Endodermal cell (in vitro differentiated cells): ENCODE measurements at regions not wholly inside any gene's neighbourhood (a gene's known extent, or its start where the extent isn't known, plus 50 kb on each side); places are given as distances from the start of the nearest gene placed in this dataset.

Source experiments
- DNase-seq: peaks from one replicate; pipeline ENCODE4 v3.0.0-alpha.2; 2017
- H3K27ac ChIP-seq: 2 replicates; pipeline ENCODE4 v1.5.1; 2013; ENCODE audit warnings: mild to moderate bottlenecking, low read depth, low read length, moderate library complexity
- H3K27me3 ChIP-seq: 2 replicates; pipeline ENCODE4 v1.6.1; 2013; ENCODE audit warnings: mild to moderate bottlenecking, low read length, moderate library complexity; ENCODE audit not compliant: insufficient read depth, control insufficient read depth, poor library complexity, severe bottlenecking
- H3K36me3 ChIP-seq: 2 replicates; pipeline ENCODE4 v1.7.0; 2013; ENCODE audit warnings: mild to moderate bottlenecking, low read length, moderate library complexity; ENCODE audit not compliant: control insufficient read depth, insufficient read depth
- H3K4me1 ChIP-seq: one replicate; pipeline ENCODE4 v1.7.0; 2013; ENCODE audit warnings: low read length; ENCODE audit not compliant: control insufficient read depth, insufficient read depth
- H3K4me3 ChIP-seq: 2 replicates; pipeline ENCODE4 v1.5.1; 2013; ENCODE audit warnings: mild to moderate bottlenecking, low read length, moderate library complexity
- H3K9ac ChIP-seq: 2 replicates; pipeline ENCODE4 v1.6.1; 2013; ENCODE audit warnings: mild to moderate bottlenecking, low read length, moderate library complexity; ENCODE audit not compliant: poor library complexity, severe bottlenecking; ENCODE audit errors: extremely low read depth
- H3K9me3 ChIP-seq: 2 replicates; pipeline ENCODE4 v1.6.1; 2013; ENCODE audit warnings: mild to moderate bottlenecking, low read length, moderate library complexity; ENCODE audit not compliant: control insufficient read depth
- H3K27ac Mint-ChIP-seq: 2 replicates; pipeline ENCODE4 v1.8.0; 2020; ENCODE audit warnings: mixed read lengths
- H3K27me3 Mint-ChIP-seq: 2 replicates; pipeline ENCODE4 v1.8.0; 2021; ENCODE audit warnings: mild to moderate bottlenecking, mixed read lengths; ENCODE audit not compliant: insufficient read depth
- H3K36me3 Mint-ChIP-seq: 2 replicates; pipeline ENCODE4 v1.8.0; 2020; ENCODE audit warnings: low read depth, mixed read lengths
- H3K4me1 Mint-ChIP-seq: 2 replicates; pipeline ENCODE4 v1.8.0; 2020; ENCODE audit warnings: mixed read lengths
- H3K4me3 Mint-ChIP-seq: 2 replicates; pipeline ENCODE4 v1.8.0; 2020; ENCODE audit warnings: mild to moderate bottlenecking, moderate library complexity, mixed read lengths
- H3K9me3 Mint-ChIP-seq: 2 replicates; pipeline ENCODE4 v1.8.0; 2020; ENCODE audit warnings: mild to moderate bottlenecking, mixed read lengths
- WGBS, 2 experiments: methylation state at CpG; one replicate each; pipeline versions ENCODE4 v1.1.5 to v1.1.7; 2013; ENCODE audit warnings: missing lambda C conversion rate in 2 of 2, mixed read lengths in 1 of 2; ENCODE audit not compliant: insufficient coverage in 1 of 2, insufficient read length in 1 of 2; 5-methylcytosine and 5-hydroxymethylcytosine counted together
- TF ChIP-seq, protein P1 (sequence below): fragments of 200-600 bp; sonication (generic); conservative IDR thresholded peaks from 2 replicates; pipeline ENCODE4 v1.5.0; 2021; ENCODE audit warnings: antibody characterized with exemption, mild to moderate bottlenecking

DNA sequence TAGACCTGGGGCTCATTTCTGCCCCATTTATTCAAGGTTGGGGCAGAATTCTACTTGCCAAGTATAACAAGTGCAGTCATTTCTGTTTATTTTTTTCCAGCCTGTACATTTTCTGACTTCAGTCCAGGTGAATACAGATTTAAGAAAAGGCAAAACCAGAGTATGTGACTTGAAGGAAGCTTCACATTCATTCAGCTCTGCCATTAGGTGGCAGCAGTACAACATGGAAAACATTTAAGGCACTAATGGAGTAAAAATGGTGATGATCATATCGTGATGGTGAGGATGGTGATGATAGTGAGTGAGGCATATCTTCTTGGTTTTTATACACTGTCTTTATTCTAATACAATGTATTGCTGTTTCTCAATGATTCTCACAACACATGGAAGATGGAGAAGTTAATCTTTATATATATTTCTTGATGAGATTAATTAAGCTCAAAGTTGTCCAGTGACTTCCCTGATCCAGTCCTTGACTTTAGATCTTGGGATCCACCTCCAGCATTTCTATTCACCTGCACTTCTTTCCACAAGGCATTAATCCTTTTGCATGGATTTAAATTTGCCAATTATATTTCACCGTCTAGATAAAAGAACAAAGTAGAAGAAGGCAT, 176.7 kb upstream of the SEL1L start:
- H3K27ac Mint-ChIP-seq, result no peak overlapping the region
- Histone ChIP-seq H3K9me3 (peaks cover 5% of the 10 kb centered on the region), H3K9ac (no peak overlapping the region), H3K4me1 (no peaks in the 10 kb centered on the region), H3K27ac (no peak overlapping the region), H3K4me3 (no peak overlapping the region), H3K27me3 (no peaks in the 10 kb centered on the region), H3K36me3 (no peaks in the 10 kb centered on the region)
- DNase-seq, result peak; percentile 65
- H3K36me3 Mint-ChIP-seq, result peaks cover 7% of the 10 kb centered on the region
- peaks cover under 1% of the 10 kb centered on the region for H3K27me3 Mint-ChIP-seq
- H3K9me3 Mint-ChIP-seq, result peaks cover 27% of the 10 kb centered on the region
- 63% methylated on average over 2 of the region's 2 CpGs; no CpG with 5 or more reads in 1 of the 2 experiments for WGBS, 2 experiments
- TF ChIP-seq, protein P1, sequence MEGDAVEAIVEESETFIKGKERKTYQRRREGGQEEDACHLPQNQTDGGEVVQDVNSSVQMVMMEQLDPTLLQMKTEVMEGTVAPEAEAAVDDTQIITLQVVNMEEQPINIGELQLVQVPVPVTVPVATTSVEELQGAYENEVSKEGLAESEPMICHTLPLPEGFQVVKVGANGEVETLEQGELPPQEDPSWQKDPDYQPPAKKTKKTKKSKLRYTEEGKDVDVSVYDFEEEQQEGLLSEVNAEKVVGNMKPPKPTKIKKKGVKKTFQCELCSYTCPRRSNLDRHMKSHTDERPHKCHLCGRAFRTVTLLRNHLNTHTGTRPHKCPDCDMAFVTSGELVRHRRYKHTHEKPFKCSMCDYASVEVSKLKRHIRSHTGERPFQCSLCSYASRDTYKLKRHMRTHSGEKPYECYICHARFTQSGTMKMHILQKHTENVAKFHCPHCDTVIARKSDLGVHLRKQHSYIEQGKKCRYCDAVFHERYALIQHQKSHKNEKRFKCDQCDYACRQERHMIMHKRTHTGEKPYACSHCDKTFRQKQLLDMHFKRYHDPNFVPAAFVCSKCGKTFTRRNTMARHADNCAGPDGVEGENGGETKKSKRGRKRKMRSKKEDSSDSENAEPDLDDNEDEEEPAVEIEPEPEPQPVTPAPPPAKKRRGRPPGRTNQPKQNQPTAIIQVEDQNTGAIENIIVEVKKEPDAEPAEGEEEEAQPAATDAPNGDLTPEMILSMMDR, result peak; percentile 89
- no peaks in the 10 kb centered on the region for H3K4me1 Mint-ChIP-seq
- H3K4me3 Mint-ChIP-seq, result no peak overlapping the region

DNA sequence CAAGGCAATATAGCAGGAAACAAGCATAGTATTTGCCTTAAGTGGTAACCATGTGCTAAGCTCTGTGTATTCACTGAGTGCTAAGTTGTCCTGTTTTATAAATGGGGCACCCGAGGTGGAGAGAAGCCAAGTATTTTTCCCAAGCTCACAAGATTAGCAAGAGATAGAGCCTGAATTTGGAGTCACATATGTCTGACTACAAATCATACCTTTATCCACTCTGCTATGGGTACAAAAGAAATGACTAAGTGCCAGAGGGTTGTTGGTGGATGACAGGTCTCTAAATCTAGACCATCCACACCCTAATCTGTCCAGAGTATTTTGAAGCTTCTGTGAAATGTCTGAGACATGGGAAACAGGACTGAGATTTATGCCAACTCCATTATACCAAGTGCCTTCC, 182.1 kb upstream of the SEL1L start:
- peaks cover 3% of the 10 kb centered on the region for H3K9me3 Mint-ChIP-seq
- no peaks in the 10 kb centered on the region for H3K27me3 Mint-ChIP-seq
- DNase-seq, result no peak
- Histone ChIP-seq H3K36me3 (no peaks in the 10 kb centered on the region), H3K4me3 (no peak overlapping the region), H3K9me3 (no peaks in the 10 kb centered on the region), H3K27me3 (no peaks in the 10 kb centered on the region), H3K9ac (no peak overlapping the region), H3K27ac (no peak overlapping the region), H3K4me1 (no peaks in the 10 kb centered on the region)
- 92% methylated on average over 1 of the region's 1 CpG; no CpG with 5 or more reads in 1 of the 2 experiments for WGBS, 2 experiments
- H3K4me3 Mint-ChIP-seq, result no peak overlapping the region
- TF ChIP-seq, protein P1, result no peak
- no peaks in the 10 kb centered on the region for H3K4me1 Mint-ChIP-seq
- peaks cover 3% of the 10 kb centered on the region for H3K36me3 Mint-ChIP-seq
- H3K27ac Mint-ChIP-seq, result no peak overlapping the region

DNA sequence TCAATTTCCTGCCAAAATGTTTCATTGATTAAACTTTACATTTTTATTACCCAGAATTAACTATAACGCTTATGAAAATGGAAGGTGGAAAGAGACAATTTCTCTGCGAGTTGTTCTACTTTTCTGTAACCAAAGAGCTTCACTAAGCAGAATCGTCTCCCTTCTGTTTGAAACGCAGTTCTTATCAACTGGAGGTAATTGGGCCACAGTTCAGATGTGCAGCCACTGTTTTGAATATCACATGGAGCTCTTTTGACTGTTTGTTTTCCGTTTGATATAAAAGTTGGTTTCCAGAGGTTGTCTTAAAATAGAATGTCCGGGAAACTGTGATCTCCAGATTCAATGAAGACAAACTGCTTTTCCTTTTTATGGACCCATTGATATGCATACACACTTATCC, 183.3 kb upstream of the SEL1L start:
- 85 to 92% methylated on average over 6 of the region's 6 CpGs for WGBS, 2 experiments
- no peak for DNase-seq
- H3K4me1 Mint-ChIP-seq, result no peaks in the 10 kb centered on the region
- Histone ChIP-seq H3K4me1 (no peaks in the 10 kb centered on the region), H3K27me3 (no peaks in the 10 kb centered on the region), H3K27ac (no peak overlapping the region), H3K9me3 (no peaks in the 10 kb centered on the region), H3K4me3 (no peak overlapping the region), H3K9ac (no peak overlapping the region), H3K36me3 (no peaks in the 10 kb centered on the region)
- TF ChIP-seq, protein P1, result no peak
- peaks cover 3% of the 10 kb centered on the region for H3K9me3 Mint-ChIP-seq
- no peak overlapping the region for H3K27ac Mint-ChIP-seq
- no peak overlapping the region for H3K4me3 Mint-ChIP-seq
- H3K27me3 Mint-ChIP-seq, result no peaks in the 10 kb centered on the region
- H3K36me3 Mint-ChIP-seq, result peaks cover 2% of the 10 kb centered on the region
